Natural killer cell (primary cell): ENCODE measurements at regions not wholly inside any gene's neighbourhood (a gene's known extent, or its start where the extent isn't known, plus 50 kb on each side); places are given as distances from the start of the nearest gene placed in this dataset.
"Not testable (repeated sequence)": the region's sequence is repeated elsewhere in the genome, so short reads cannot be mapped to it uniquely, and the experiment has no call there.

Experiments used
- ATAC-seq, 3 donors: fragments of 150-1000 bp in 2 of 3; fragments of 200-7000 bp in 1 of 3; cut with Tn5 transposase; 1 replicate in 1 of 3; 2 replicates in 2 of 3; pipeline ENCODE4 v1.10.0; 2021; ENCODE audit warnings: mild to moderate bottlenecking in 2 of 3, moderate library complexity in 2 of 3
- DNase-seq, 2 donors: peaks; one replicate each; pipeline versions ENCODE4 v3.0.0 to v3.0.0-alpha.2; 2013 to 2021; ENCODE audit warnings: mixed read lengths in 1 of 2
- H3K27ac ChIP-seq: one replicate; pipeline ENCODE4 v1.5.1; 2013; ENCODE audit warnings: mild to moderate bottlenecking, low read length
- H3K27me3 ChIP-seq: one replicate; pipeline ENCODE4 v1.6.1; 2013; ENCODE audit warnings: low read length; ENCODE audit not compliant: control insufficient read depth, insufficient read depth
- H3K36me3 ChIP-seq: one replicate; pipeline ENCODE4 v1.6.1; 2013; ENCODE audit warnings: low read length; ENCODE audit not compliant: control insufficient read depth, insufficient read depth
- H3K4me1 ChIP-seq: one replicate; pipeline ENCODE4 v1.6.1; 2013; ENCODE audit warnings: low read length; ENCODE audit not compliant: control insufficient read depth, insufficient read depth
- H3K4me3 ChIP-seq: one replicate; pipeline ENCODE4 v1.5.1; 2013; ENCODE audit warnings: low read length
- H3K9me3 ChIP-seq: one replicate; pipeline ENCODE4 v1.6.1; 2013; ENCODE audit warnings: low read length; ENCODE audit not compliant: control insufficient read depth, insufficient read depth
- H3K27ac Mint-ChIP-seq, 2 donors: one replicate each; pipeline ENCODE4 v1.8.0; 2022; ENCODE audit warnings: mild to moderate bottlenecking in 2 of 2, mixed read lengths in 2 of 2, moderate library complexity in 1 of 2
- H3K27me3 Mint-ChIP-seq, 2 donors: one replicate each; pipeline ENCODE4 v1.8.0; 2022; ENCODE audit warnings: low read depth in 2 of 2, mixed read lengths in 2 of 2
- H3K36me3 Mint-ChIP-seq: one replicate; pipeline ENCODE4 v1.8.0; 2022; ENCODE audit warnings: mixed read lengths
- H3K4me1 Mint-ChIP-seq, 2 donors: one replicate each; pipeline ENCODE4 v1.8.0; 2022; ENCODE audit warnings: mixed read lengths in 2 of 2
- H3K4me3 Mint-ChIP-seq: one replicate; pipeline ENCODE4 v1.8.0; 2022; ENCODE audit warnings: mild to moderate bottlenecking, moderate library complexity, mixed read lengths
- H3K9me3 Mint-ChIP-seq, 2 donors: one replicate each; pipeline ENCODE4 v1.8.0; 2022; ENCODE audit warnings: mixed read lengths in 2 of 2
- WGBS: methylation state at CpG from one replicate; pipeline ENCODE4 v1.1.7; 2013; ENCODE audit warnings: missing lambda C conversion rate; ENCODE audit not compliant: insufficient coverage; 5-methylcytosine and 5-hydroxymethylcytosine counted together
- intact Hi-C: fragments of 100-400 bp; cut with micrococcal nuclease; formaldehyde crosslinking; loops from one replicate; pipeline ENCODE4 v1.14.2; 2022

- H3K9me3 Mint-ChIP-seq, H3K27ac ChIP-seq, H3K27me3 Mint-ChIP-seq, H3K4me3 Mint-ChIP-seq, H3K9me3 ChIP-seq, H3K36me3 Mint-ChIP-seq, H3K27ac Mint-ChIP-seq, H3K4me1 ChIP-seq, H3K27me3 ChIP-seq, H3K4me3 ChIP-seq, H3K36me3 ChIP-seq, DNase-seq, H3K4me1 Mint-ChIP-seq, intact Hi-C loops: not testable (repeated sequence)
- no CpG with 5 or more reads among the region's 107 CpGs for WGBS
- ATAC-seq: peak in 2 of 3 donors; percentile 56 to 58
Measured at GRCh38 chr1:161454865-161455707, 50.2 kb upstream of the FCGR2A start.

- H3K27ac ChIP-seq, H3K4me3 Mint-ChIP-seq, H3K27me3 Mint-ChIP-seq, H3K9me3 ChIP-seq, H3K27ac Mint-ChIP-seq, DNase-seq, H3K4me1 ChIP-seq, H3K36me3 ChIP-seq, H3K4me1 Mint-ChIP-seq, intact Hi-C loops, H3K27me3 ChIP-seq, H3K36me3 Mint-ChIP-seq, H3K9me3 Mint-ChIP-seq, H3K4me3 ChIP-seq: not testable (repeated sequence)
- peak; percentile 45 to 60 (median 56) for ATAC-seq
- WGBS: 67% methylated on average over 8 of the region's 67 CpGs
Measured at GRCh38 chr1:161453950-161454864, 51.0 kb upstream of the FCGR2A start.

GRCh38 chr1:161451698-161452348 lies 53.4 kb upstream of the FCGR2A start:
- WGBS: no CpG with 5 or more reads among the region's 29 CpGs

GRCh38 chr1:161447760-161448332 lies 57.4 kb upstream of the FCGR2A start:
- H3K27ac Mint-ChIP-seq, H3K4me3 ChIP-seq, H3K36me3 ChIP-seq, H3K9me3 ChIP-seq, H3K36me3 Mint-ChIP-seq, H3K4me1 Mint-ChIP-seq, H3K27me3 Mint-ChIP-seq, DNase-seq, H3K9me3 Mint-ChIP-seq, H3K27ac ChIP-seq, H3K4me3 Mint-ChIP-seq, H3K4me1 ChIP-seq, H3K27me3 ChIP-seq, intact Hi-C loops: not testable (repeated sequence)
- WGBS: no CpG with 5 or more reads among the region's 66 CpGs
- ATAC-seq: peak in 2 of 3 donors; percentile 56 to 61

More at GRCh38 chr1:161451698-161452348, 53.4 kb upstream of the FCGR2A start:
- H3K4me1 Mint-ChIP-seq, H3K4me3 ChIP-seq, DNase-seq, intact Hi-C loops, H3K36me3 Mint-ChIP-seq, H3K27ac ChIP-seq, H3K36me3 ChIP-seq, H3K27ac Mint-ChIP-seq, H3K9me3 Mint-ChIP-seq, H3K27me3 Mint-ChIP-seq, H3K9me3 ChIP-seq, H3K27me3 ChIP-seq, H3K4me1 ChIP-seq, H3K4me3 Mint-ChIP-seq: not testable (repeated sequence)
- ATAC-seq: peak in 1 of 3 donors; percentile 37

- DNase-seq, H3K36me3 ChIP-seq, H3K27me3 ChIP-seq, H3K27me3 Mint-ChIP-seq, intact Hi-C loops, H3K4me3 ChIP-seq, H3K4me1 Mint-ChIP-seq, H3K9me3 ChIP-seq, H3K9me3 Mint-ChIP-seq, H3K4me3 Mint-ChIP-seq, H3K27ac ChIP-seq, H3K4me1 ChIP-seq, H3K27ac Mint-ChIP-seq, H3K36me3 Mint-ChIP-seq: not testable (repeated sequence)
- no CpG with 5 or more reads among the region's 79 CpGs for WGBS
- peak in 2 of 3 donors; percentile 45 to 49 for ATAC-seq
Measured at GRCh38 chr1:161447040-161447759, 58.1 kb upstream of the FCGR2A start.

GRCh38 chr1:161444725-161445124 lies 60.5 kb upstream of the FCGR2A start:
- H3K27me3 Mint-ChIP-seq, H3K27ac Mint-ChIP-seq, H3K27me3 ChIP-seq, H3K4me3 ChIP-seq, H3K4me1 ChIP-seq, H3K36me3 ChIP-seq, H3K36me3 Mint-ChIP-seq, H3K9me3 ChIP-seq, H3K4me1 Mint-ChIP-seq, H3K27ac ChIP-seq, intact Hi-C loops, H3K9me3 Mint-ChIP-seq, H3K4me3 Mint-ChIP-seq: not testable (repeated sequence)
- 78% methylated on average over 9 of the region's 18 CpGs for WGBS
- ATAC-seq (peak in 1 of 3 donors; percentile 45), DNase-seq (peak in 1 of 2 donors; percentile 39)

- H3K9me3 ChIP-seq, intact Hi-C loops, H3K36me3 ChIP-seq, H3K27ac Mint-ChIP-seq, H3K4me3 ChIP-seq, H3K9me3 Mint-ChIP-seq, H3K27me3 Mint-ChIP-seq, DNase-seq, H3K27ac ChIP-seq, H3K36me3 Mint-ChIP-seq, H3K4me1 Mint-ChIP-seq, H3K4me3 Mint-ChIP-seq, ATAC-seq: not testable (repeated sequence)
- no CpG with 5 or more reads among the region's 14 CpGs for WGBS
- H3K4me1 ChIP-seq: peaks cover 11% of the 10 kb centered on the region
- peaks cover 10% of the 10 kb centered on the region for H3K27me3 ChIP-seq
Measured at GRCh38 chr1:161444255-161444654, 61.0 kb upstream of the FCGR2A start.
